ENCODE measurements at regions not wholly inside any gene's neighbourhood (a gene's known extent, or its start where the extent isn't known, plus 50 kb on each side); places are given as distances from the start of the nearest gene placed in this dataset.

- DNase-seq, result no peak
Measured at GRCh38 chrX:14124562-14124961, 94.9 kb upstream of the GEMIN8 start.

- DNase-seq, result peak; percentile 47
Measured at GRCh38 chrX:14095702-14096101, 66.0 kb upstream of the GEMIN8 start.

GRCh38 chrX:14094191-14094590 is 64.5 kb upstream of the GEMIN8 start:
- DNase-seq, result no peak

- DNase-seq, result no peak
Measured at GRCh38 chrX:14084466-14084865, 54.8 kb upstream of the GEMIN8 start.

GRCh38 chrX:14083783-14084182 is 54.1 kb upstream of the GEMIN8 start:
- DNase-seq, result no peak

- no peak for DNase-seq
Measured at GRCh38 chrX:14079891-14080430, 50.3 kb upstream of the GEMIN8 start.

Measured in CD4-positive, alpha-beta T cell treated with Interleukin-17A for 1 hour (primary cell).